HepG2 (cell line): ENCODE measurements at regions not wholly inside any gene's neighbourhood (a gene's known extent, or its start where the extent isn't known, plus 50 kb on each side); places are given as distances from the start of the nearest gene placed in this dataset.
"Not testable (repeated sequence)": the region's sequence is repeated elsewhere in the genome, so short reads cannot be mapped to it uniquely, and the experiment has no call there.

Experiments
- ATAC-seq: fragments of 200-7000 bp; cut with Tn5 transposase; 3 replicates; pipeline ENCODE4 v1.9.1; 2020; ENCODE audit warnings: mild to moderate bottlenecking, moderate library complexity
- BruUV-seq: library from RNA; stranded (reverse); fragments of 400-500 nt; replicated peaks from 2 replicates; lab custom pipeline; 2021; lab: Mats Ljungman, UMichigan
- CTCF ChIA-PET: fragments of 300-600 bp; formaldehyde crosslinking; extraction: SDS; loops from one replicate; lab custom pipeline; 2021; ENCODE audit warnings: low total read pairs, inconsistent platforms, low intra/inter-chr PET ratio; lab: Yijun Ruan, JAX
- POLR2A ChIA-PET: fragments of 350-600 bp; sonication (Branson Sonifier 250); formaldehyde crosslinking; loops from one replicate; lab custom pipeline; 2020; ENCODE audit warnings: antibody characterized with exemption, inconsistent platforms; lab: Yijun Ruan, JAX
- DNase-seq: peaks from one replicate; pipeline ENCODE4 v3.0.0-alpha.2; 2015; ENCODE audit warnings: low spot score
- FAIRE-seq: peaks from 3 replicates; lab custom pipeline; 2011; peaks lifted over from hg19 to GRCh38; lab: Jason Lieb, UNC
- H2AFZ ChIP-seq: one replicate; pipeline ENCODE4 v1.6.1; 2011; ENCODE audit warnings: low read length, inconsistent platforms
- H3K27ac ChIP-seq: fragments of 300-600 bp; 3 replicates; pipeline ENCODE4 v1.8.0; 2011; ENCODE audit warnings: mixed run types, mild to moderate bottlenecking, mixed read lengths, low read length, inconsistent platforms; ENCODE audit not compliant: insufficient read depth; ENCODE audit errors: extremely low read length
- H3K27me3 ChIP-seq, 2 experiments: fragments of 200-600 bp in 1 of 2; 2 replicates in 1 of 2; 3 replicates in 1 of 2; pipeline versions ENCODE4 v1.6.0 to v1.8.0; 2011; ENCODE audit warnings: low read length in 2 of 2, mild to moderate bottlenecking in 2 of 2, moderate library complexity in 2 of 2, inconsistent platforms in 1 of 2; ENCODE audit not compliant: insufficient read depth in 2 of 2, control insufficient read depth in 1 of 2
- H3K36me3 ChIP-seq, 2 experiments: fragments of 200-600 bp in 1 of 2; replicated peaks in 1 of 2; 2 replicates in 1 of 2; 3 replicates in 1 of 2; pipeline versions ENCODE4 v1.5.1 to v1.8.0; 2011; ENCODE audit warnings: low read length in 2 of 2, inconsistent platforms in 1 of 2; ENCODE audit not compliant: insufficient read depth in 2 of 2, control insufficient read depth in 1 of 2
- H3K4me1 ChIP-seq: 2 replicates; pipeline ENCODE4 v1.5.1; 2012; ENCODE audit warnings: low read length, inconsistent platforms; ENCODE audit not compliant: insufficient read depth
- H3K4me2 ChIP-seq: 2 replicates; pipeline ENCODE4 v1.6.0; 2011; ENCODE audit warnings: low read depth, low read length, inconsistent platforms
- H3K4me3 ChIP-seq, 3 experiments: fragments of 200-600 bp in 1 of 3; sonication (generic), shearing (Covaris generic) in 1 of 3; replicated peaks in 1 of 3; 2 replicates each; pipeline ENCODE4 v1.5.1; 2011 to 2016; ENCODE audit warnings: low read length in 3 of 3, inconsistent platforms in 2 of 3, low read depth in 2 of 3, mild to moderate bottlenecking in 2 of 3, control low read depth in 1 of 3, mixed read lengths in 1 of 3; ENCODE audit not compliant: insufficient read depth in 1 of 3
- H3K79me2 ChIP-seq: one replicate; pipeline ENCODE4 v1.6.1; 2011; ENCODE audit warnings: low read length, inconsistent platforms; ENCODE audit not compliant: insufficient read depth
- H3K9ac ChIP-seq: 2 replicates; pipeline ENCODE4 v1.6.0; 2011; ENCODE audit warnings: mild to moderate bottlenecking, low read depth, low read length, inconsistent platforms; ENCODE audit not compliant: insufficient read depth
- H3K9me3 ChIP-seq: 2 replicates; pipeline ENCODE4 v1.5.1; 2012; ENCODE audit warnings: mild to moderate bottlenecking, low read length
- H4K20me1 ChIP-seq: 2 replicates; pipeline ENCODE4 v1.6.0; 2011; ENCODE audit warnings: inconsistent platforms, mild to moderate bottlenecking, low read length, moderate library complexity; ENCODE audit not compliant: insufficient read depth
- HDAC2 ChIP-seq: sonication (generic); formaldehyde crosslinking; IDR thresholded peaks from 2 replicates; pipeline ENCODE4 v1.4.0; 2020; ENCODE audit warnings: missing genetic modification reagents
- ISL2 ChIP-seq: sonication (generic); formaldehyde crosslinking; IDR thresholded peaks from 2 replicates; pipeline ENCODE4 v1.5.0; 2020; ENCODE audit warnings: missing genetic modification reagents
- MIER2 ChIP-seq: IDR thresholded peaks from 2 replicates; pipeline ENCODE4 v1.6.1; 2016; ENCODE audit warnings: missing biosample characterization, missing genetic modification reagents
- SKI ChIP-seq: fragments of 450-650 bp; IDR thresholded peaks from one replicate; pipeline ENCODE4 v1.6.1; 2018; ENCODE audit warnings: mild to moderate bottlenecking; ENCODE audit not compliant: partially characterized antibody
- TGIF2 ChIP-seq: IDR thresholded peaks from 2 replicates; pipeline ENCODE4 v1.6.1; 2016; ENCODE audit warnings: control low read depth, missing compliant biosample characterization
- ZBTB20 ChIP-seq: sonication (generic); formaldehyde crosslinking; IDR thresholded peaks from 2 replicates; pipeline ENCODE4 v1.8.1; 2023; ENCODE audit warnings: missing genetic modification reagents, low read depth, mild to moderate bottlenecking, borderline replicate concordance
- ZNF460 ChIP-seq: sonication (generic); formaldehyde crosslinking; IDR thresholded peaks from 2 replicates; pipeline ENCODE4 v1.5.1; 2020; ENCODE audit warnings: missing genetic modification reagents, mild to moderate bottlenecking, borderline replicate concordance
- ZNF773 ChIP-seq: sonication (generic); formaldehyde crosslinking; IDR thresholded peaks from 2 replicates; pipeline ENCODE4 v1.4.0; 2020; ENCODE audit warnings: missing genetic modification reagents, borderline replicate concordance
- WGBS: methylation state at CpG from one replicate; pipeline ENCODE4 v1.1.6; 2017; ENCODE audit warnings: low lambda C conversion rate; 5-methylcytosine and 5-hydroxymethylcytosine counted together
- in situ Hi-C: cut with HindIII; loops from 2 replicates; pipeline ENCODE4 v1.10.0; 2017; ENCODE audit warnings: low pct_unique_long_range_greater_than_20kb; ENCODE audit not compliant: extremely low pct_ligation_motif_present
- intact Hi-C: fragments of 100-400 bp; cut with micrococcal nuclease; formaldehyde crosslinking; loops from one replicate; pipeline ENCODE4 v1.10.0; 2022; ENCODE audit not compliant: unreplicated experiment
- TF ChIP-seq, protein P1 (sequence below): sonication (generic); formaldehyde crosslinking; IDR thresholded peaks from 2 replicates; pipeline ENCODE4 v1.5.0; 2020; ENCODE audit warnings: mild to moderate bottlenecking, missing genetic modification reagents, moderate library complexity

DNA sequence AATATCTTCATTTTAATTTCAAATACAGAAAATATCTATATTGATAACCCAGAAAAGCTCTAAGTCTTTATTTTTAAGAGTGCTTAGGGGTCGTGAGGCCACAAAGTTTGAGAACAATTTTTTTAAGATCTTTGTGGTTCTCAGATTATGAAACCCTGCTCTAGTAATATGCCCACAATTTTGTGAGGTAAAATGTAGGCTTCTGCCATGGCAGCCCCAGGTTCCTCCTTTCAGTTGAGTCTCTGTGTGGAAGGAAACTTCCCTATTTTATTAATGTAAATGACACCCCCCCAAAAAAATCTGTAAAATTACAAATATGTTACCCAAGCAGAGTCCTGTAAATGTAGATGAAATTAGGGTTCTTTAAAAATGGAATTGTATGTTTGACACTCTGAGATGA, 600.5 kb downstream of the SATB2 start:
- no peak overlapping the region for H3K4me2 ChIP-seq
- ATAC-seq = no peak
- H3K9me3 ChIP-seq = peaks cover 30% of the 10 kb centered on the region
- no peak for DNase-seq
- in situ Hi-C loops (no loop called here), intact Hi-C loops (no loop called here)
- H2AFZ ChIP-seq = no peak overlapping the region
- no TSS peak for BruUV-seq
- H3K9ac ChIP-seq = no peak overlapping the region
- TF ChIP-seq ZBTB20 = no peak
- TF ChIP-seq TGIF2 = no peak
- TF ChIP-seq ZNF460 (CRISPR knock-in tag) = no peak
- TF ChIP-seq HDAC2 (CRISPR knock-in tag) = no peak
- no peak for TF ChIP-seq ISL2 (CRISPR knock-in tag)
- TF ChIP-seq SKI = no peak
- TF ChIP-seq, protein P1, sequence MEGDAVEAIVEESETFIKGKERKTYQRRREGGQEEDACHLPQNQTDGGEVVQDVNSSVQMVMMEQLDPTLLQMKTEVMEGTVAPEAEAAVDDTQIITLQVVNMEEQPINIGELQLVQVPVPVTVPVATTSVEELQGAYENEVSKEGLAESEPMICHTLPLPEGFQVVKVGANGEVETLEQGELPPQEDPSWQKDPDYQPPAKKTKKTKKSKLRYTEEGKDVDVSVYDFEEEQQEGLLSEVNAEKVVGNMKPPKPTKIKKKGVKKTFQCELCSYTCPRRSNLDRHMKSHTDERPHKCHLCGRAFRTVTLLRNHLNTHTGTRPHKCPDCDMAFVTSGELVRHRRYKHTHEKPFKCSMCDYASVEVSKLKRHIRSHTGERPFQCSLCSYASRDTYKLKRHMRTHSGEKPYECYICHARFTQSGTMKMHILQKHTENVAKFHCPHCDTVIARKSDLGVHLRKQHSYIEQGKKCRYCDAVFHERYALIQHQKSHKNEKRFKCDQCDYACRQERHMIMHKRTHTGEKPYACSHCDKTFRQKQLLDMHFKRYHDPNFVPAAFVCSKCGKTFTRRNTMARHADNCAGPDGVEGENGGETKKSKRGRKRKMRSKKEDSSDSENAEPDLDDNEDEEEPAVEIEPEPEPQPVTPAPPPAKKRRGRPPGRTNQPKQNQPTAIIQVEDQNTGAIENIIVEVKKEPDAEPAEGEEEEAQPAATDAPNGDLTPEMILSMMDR (CRISPR knock-in tag) = no peak
- TF ChIP-seq MIER2 = no peak
- TF ChIP-seq ZNF773 (CRISPR knock-in tag) = no peak
- H3K79me2 ChIP-seq = no peaks in the 10 kb centered on the region
- CTCF ChIA-PET = no interaction called here
- no peaks in the 10 kb centered on the region; a peak in 1 of 5 replicates for H3K27me3 ChIP-seq
- FAIRE-seq = no peak
- H4K20me1 ChIP-seq = no peaks in the 10 kb centered on the region
- no peaks in the 10 kb centered on the region for H3K4me1 ChIP-seq
- WGBS = 0% methylated on average over 1 of the region's 1 CpG
- POLR2A ChIA-PET = no interaction called here
- H3K27ac ChIP-seq = no peak overlapping the region
- H3K36me3 ChIP-seq = no peaks in the 10 kb centered on the region
- no peak overlapping the region; a peak in 1 of 6 replicates for H3K4me3 ChIP-seq

DNA sequence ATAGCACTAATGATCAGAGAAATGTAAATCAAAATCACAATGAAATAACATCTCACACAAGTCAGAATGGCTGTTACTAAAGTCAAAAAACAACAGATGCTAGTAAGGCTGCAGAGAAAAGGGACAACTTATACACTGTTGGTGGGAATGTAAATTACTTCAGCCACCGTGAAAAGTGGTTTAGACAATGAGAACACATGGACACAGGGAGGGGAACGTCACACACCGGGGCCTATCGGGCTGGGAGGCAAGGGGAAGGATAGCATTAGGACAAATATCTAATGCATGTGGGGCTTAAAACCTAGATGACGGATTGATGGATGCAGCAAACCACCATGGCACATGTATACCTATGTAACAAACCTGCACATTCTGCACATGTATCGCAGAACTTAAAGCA, 602.0 kb downstream of the SATB2 start:
- H3K79me2 ChIP-seq, H3K4me3 ChIP-seq, H3K4me2 ChIP-seq, H3K27me3 ChIP-seq, in situ Hi-C loops, POLR2A ChIA-PET, DNase-seq, H3K36me3 ChIP-seq, FAIRE-seq, intact Hi-C loops, H3K9ac ChIP-seq, H2AFZ ChIP-seq, H3K27ac ChIP-seq, H4K20me1 ChIP-seq, CTCF ChIA-PET, BruUV-seq, H3K4me1 ChIP-seq, ATAC-seq: not testable (repeated sequence)
- peaks cover 30% of the 10 kb centered on the region for H3K9me3 ChIP-seq
- 14% methylated on average over 6 of the region's 6 CpGs for WGBS
